GM13976 (cell line): ENCODE measurements at regions not wholly inside any gene's neighbourhood (a gene's known extent, or its start where the extent isn't known, plus 50 kb on each side); places are given as distances from the start of the nearest gene placed in this dataset.

Experiments
- DNase-seq: peaks from one replicate; pipeline ENCODE4 v3.0.0; 2012; ENCODE audit warnings: low spot score
- CTCF ChIP-seq: IDR thresholded peaks from 2 replicates; pipeline ENCODE4 v1.5.1; 2012; ENCODE audit warnings: borderline replicate concordance, mild to moderate bottlenecking; ENCODE audit not compliant: insufficient read depth; ENCODE audit errors: extremely low read depth, missing control alignments, control extremely low read depth
- in situ Hi-C: fragments of 300-500 bp; cut with MboI; formaldehyde crosslinking; loops from one replicate; pipeline ENCODE4 v1.12.0; 2022; ENCODE audit warnings: low sequenced_read_pairs, mixed read lengths, inconsistent platforms; ENCODE audit not compliant: unreplicated experiment

GRCh38 chr18:78518805-78519204 lies 460.8 kb upstream of the SALL3 start:
- no peak for DNase-seq
- no peak for TF ChIP-seq CTCF
- in situ Hi-C loops, result no loop called here

GRCh38 chr18:78519394-78520062 lies 460.1 kb upstream of the SALL3 start:
- in situ Hi-C loops, result no loop called here
- no peak for DNase-seq
- no peak for TF ChIP-seq CTCF

- DNase-seq, result no peak
- in situ Hi-C loops, result no loop called here
- no peak for TF ChIP-seq CTCF
Observed at GRCh38 chr18:78521136-78521535, 458.5 kb upstream of the SALL3 start.

- no peak for TF ChIP-seq CTCF
- in situ Hi-C loops, result no loop called here
- DNase-seq, result no peak
Observed at GRCh38 chr18:78521744-78522143, 457.9 kb upstream of the SALL3 start.

GRCh38 chr18:78522507-78522906 lies 457.1 kb upstream of the SALL3 start:
- DNase-seq, result no peak
- in situ Hi-C loops, result no loop called here
- no peak for TF ChIP-seq CTCF

- no peak for TF ChIP-seq CTCF
- in situ Hi-C loops, result no loop called here
- no peak for DNase-seq
Observed at GRCh38 chr18:78523850-78524249, 455.8 kb upstream of the SALL3 start.
